ENCODE measurements at regions not wholly inside any gene's neighbourhood (a gene's known extent, or its start where the extent isn't known, plus 50 kb on each side); places are given as distances from the start of the nearest gene placed in this dataset.

DNA sequence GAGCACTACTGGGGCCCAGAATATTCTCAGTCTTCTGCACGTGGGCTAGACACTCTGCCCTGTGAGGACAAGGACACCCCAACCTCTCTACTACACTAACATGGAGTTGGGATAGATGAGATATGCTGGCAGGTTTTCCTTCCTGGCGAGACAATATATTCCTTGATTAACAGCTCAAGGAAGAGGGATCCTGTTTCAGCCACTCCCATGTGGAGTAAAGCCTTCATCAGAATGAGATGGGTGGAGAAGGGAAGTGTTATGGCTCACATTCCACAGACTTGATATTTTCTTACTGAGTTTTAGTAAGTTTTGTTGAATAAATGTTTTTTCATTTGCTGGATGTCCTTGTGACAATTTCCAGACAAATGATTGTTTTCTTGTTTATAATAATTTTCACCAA lies 1187.6 kb downstream of the CDH12 start:
- WGBS, 2 donors, result 59 to 69% methylated on average over 2 of the region's 2 CpGs

DNA sequence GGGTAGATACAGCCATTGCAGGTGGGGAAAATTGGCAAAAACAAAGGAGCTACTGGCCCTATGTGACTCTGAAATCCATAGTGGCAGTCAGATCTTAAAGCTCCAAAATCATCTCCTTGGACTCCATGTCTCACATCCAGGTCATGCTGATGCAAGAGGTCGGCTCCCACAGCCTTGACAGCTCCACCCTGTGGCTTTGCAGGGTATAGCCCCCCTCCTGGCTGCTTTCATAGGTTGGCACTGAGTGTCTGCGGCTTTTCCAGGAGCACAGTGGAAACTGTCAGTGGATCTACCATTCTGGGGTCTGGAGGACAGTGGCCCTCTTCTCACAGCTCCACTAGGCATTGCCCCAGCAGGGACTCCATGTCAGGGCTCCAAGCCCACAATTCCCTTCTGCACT lies 1190.1 kb downstream of the CDH12 start:
- no peak for TF ChIP-seq CTCF (IDR thresholded peaks at IDR 0.05)
- 74 to 75% methylated on average over 2 of the region's 2 CpGs for WGBS, 2 donors
- no peak for DNase-seq
- Histone ChIP-seq H3K27me3 (no peaks in the 10 kb centered on the region), H3K4me1 (no peaks in the 10 kb centered on the region), H3K4me3 (no peak overlapping the region), H3K27ac (no peak overlapping the region), H3K9me3 (peaks cover 0 to 9% (median 0%) of the 10 kb centered on the region in 11 donors), H3K36me3 (no peaks in the 10 kb centered on the region)
- intact Hi-C loops (cut with DNase I), result no loop called here
- no peak for ATAC-seq

More for the DNA sequence above, 1187.6 kb downstream of the CDH12 start:
- ATAC-seq (no peak), DNase-seq (no peak)
- H3K27ac ChIP-seq, result no peak overlapping the region
- H3K4me1 ChIP-seq, result no peaks in the 10 kb centered on the region
- H3K4me3 ChIP-seq, result no peak overlapping the region
- intact Hi-C loops (cut with DNase I), result no loop called here
- no peaks in the 10 kb centered on the region for H3K27me3 ChIP-seq
- peaks cover 0 to 9% (median 0%) of the 10 kb centered on the region in 11 donors for H3K9me3 ChIP-seq
- no peak for TF ChIP-seq CTCF (IDR thresholded peaks at IDR 0.05)
- no peaks in the 10 kb centered on the region for H3K36me3 ChIP-seq

DNA sequence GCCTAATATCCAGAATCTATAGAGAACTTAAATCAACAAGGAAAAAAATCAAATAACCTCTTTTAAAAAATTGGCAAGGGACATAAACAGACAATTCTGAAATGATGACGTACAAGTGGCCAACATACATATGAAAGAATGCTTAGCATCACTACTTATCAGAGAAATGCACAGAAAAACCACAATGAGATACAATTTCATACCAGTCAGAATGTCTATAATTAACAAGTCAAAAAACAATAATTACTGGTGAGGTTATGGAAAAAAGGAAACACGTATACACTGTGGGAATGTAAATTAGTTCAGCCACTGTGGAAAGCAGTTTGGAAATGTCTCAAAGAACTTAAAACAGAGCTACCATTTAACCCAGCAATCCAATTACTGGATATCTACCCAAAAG lies 1192.0 kb downstream of the CDH12 start:
- TF ChIP-seq CTCF (IDR thresholded peaks at IDR 0.05), result no peak
- DNase-seq (no peak), ATAC-seq (no peak)
- 67 to 72% methylated on average over 2 of the region's 2 CpGs for WGBS, 2 donors
- Histone ChIP-seq H3K27ac (no peak overlapping the region), H3K36me3 (no peaks in the 10 kb centered on the region), H3K4me3 (no peak overlapping the region), H3K4me1 (no peaks in the 10 kb centered on the region), H3K9me3 (peaks cover 0 to 8% (median 0%) of the 10 kb centered on the region in 11 donors), H3K27me3 (no peaks in the 10 kb centered on the region)
- intact Hi-C loops (cut with DNase I), result no loop called here

GRCh38 chr5:21654556-21654955 lies 1198.6 kb downstream of the CDH12 start:
- Histone ChIP-seq H3K36me3 (no peaks in the 10 kb centered on the region), H3K9me3 (peaks cover 0 to 4% (median 0%) of the 10 kb centered on the region in 11 donors), H3K27ac (no peak overlapping the region), H3K4me1 (no peaks in the 10 kb centered on the region), H3K27me3 (no peaks in the 10 kb centered on the region), H3K4me3 (no peak overlapping the region)
- no peak for ATAC-seq
- WGBS, 2 donors, result 63 to 76% methylated on average over 2 of the region's 2 CpGs
- intact Hi-C loops (cut with DNase I), result no loop called here
- no peak for TF ChIP-seq CTCF (IDR thresholded peaks at IDR 0.05)
- DNase-seq, result no peak

- Histone ChIP-seq H3K27me3 (no peaks in the 10 kb centered on the region), H3K9me3 (no peaks in the 10 kb centered on the region), H3K4me1 (no peaks in the 10 kb centered on the region), H3K27ac (no peak overlapping the region), H3K36me3 (no peaks in the 10 kb centered on the region), H3K4me3 (no peak overlapping the region)
- ATAC-seq (no peak), DNase-seq (no peak)
- intact Hi-C loops (cut with DNase I), result no loop called here
- TF ChIP-seq CTCF (IDR thresholded peaks at IDR 0.05), result no peak
- WGBS, 2 donors, result 38 to 40% methylated on average over 3 of the region's 3 CpGs
Observed at GRCh38 chr5:21649969-21650368, 1203.2 kb downstream of the CDH12 start.
